Ovary (tissue), 7 donors: ENCODE measurements at regions not wholly inside any gene's neighbourhood (a gene's known extent, or its start where the extent isn't known, plus 50 kb on each side); places are given as distances from the start of the nearest gene placed in this dataset.

ENCODE experiments used
- DNase-seq, 5 donors: peaks; one replicate each; pipeline ENCODE4 v3.0.0-alpha.2; 2019 to 2020
- H3K27ac ChIP-seq, 2 donors: fragments of 200-600 bp; one replicate each; pipeline versions ENCODE4 v1.5.1 to v1.8.0; 2019 to 2022
- H3K27me3 ChIP-seq: fragments of 200-600 bp; one replicate; pipeline ENCODE4 v1.8.0; 2022
- H3K36me3 ChIP-seq: fragments of 200-600 bp; sonication (generic); one replicate; pipeline ENCODE4 v1.5.1; 2019
- H3K4me1 ChIP-seq: one replicate; pipeline ENCODE4 v1.8.1; 2013; ENCODE audit warnings: mild to moderate bottlenecking, moderate library complexity; ENCODE audit not compliant: insufficient read depth
- H3K4me3 ChIP-seq: fragments of 200-600 bp; sonication (generic); one replicate; pipeline ENCODE4 v1.5.1; 2017
- H3K9me3 ChIP-seq, 2 donors: fragments of 200-600 bp in 1 of 2; sonication (generic) in 1 of 2; one replicate each; pipeline versions ENCODE4 v1.5.1 to v1.8.1; 2013 to 2019; ENCODE audit warnings: mild to moderate bottlenecking in 1 of 2, moderate library complexity in 1 of 2
- EP300 ChIP-seq: sonication (generic); formaldehyde crosslinking; IDR thresholded peaks from one replicate; pipeline ENCODE4 v1.6.1; 2017; ENCODE audit warnings: antibody characterized with exemption
- POLR2A ChIP-seq: fragments of 450-650 bp; IDR thresholded peaks from one replicate; pipeline ENCODE4 v1.6.1; 2017; ENCODE audit warnings: antibody characterized with exemption, mild to moderate bottlenecking, moderate library complexity
- WGBS, 3 donors: extraction: QIAGEN DNeasy Blood & Tissue Kit in 1 of 3; methylation state at CpG; one replicate each; pipeline versions ENCODE4 v1.1.5 to v1.1.7; 2013 to 2017; 5-methylcytosine and 5-hydroxymethylcytosine counted together
- intact Hi-C, 4 donors: fragments of 100-400 bp; cut with DNase I; formaldehyde crosslinking; loops; one replicate each; pipeline versions ENCODE4 v1.11.0 to v1.15.1; 2022 to 2023
- TF ChIP-seq, protein P1 (sequence below), 3 donors: fragments of 450-650 bp in 2 of 3; fragments of 200-600 bp in 1 of 3; IDR thresholded peaks; one replicate each; pipeline versions ENCODE4 v1.5.1 to v1.8.0; 2016 to 2022; ENCODE audit warnings: antibody characterized with exemption in 3 of 3, mild to moderate bottlenecking in 1 of 3
- donor health status: DM: no; HTN: no; CAD: no; lungs with moderate emphysema.
- donor health status: DM: no; HTN: no; CAD: no.
- donor health status: Bipolar disorder and iron deficiency.
- donor health status: DM: no; HTN: no; CAD: no.
- donor health status: DM: yes; HTN: yes; CAD: no.

DNA sequence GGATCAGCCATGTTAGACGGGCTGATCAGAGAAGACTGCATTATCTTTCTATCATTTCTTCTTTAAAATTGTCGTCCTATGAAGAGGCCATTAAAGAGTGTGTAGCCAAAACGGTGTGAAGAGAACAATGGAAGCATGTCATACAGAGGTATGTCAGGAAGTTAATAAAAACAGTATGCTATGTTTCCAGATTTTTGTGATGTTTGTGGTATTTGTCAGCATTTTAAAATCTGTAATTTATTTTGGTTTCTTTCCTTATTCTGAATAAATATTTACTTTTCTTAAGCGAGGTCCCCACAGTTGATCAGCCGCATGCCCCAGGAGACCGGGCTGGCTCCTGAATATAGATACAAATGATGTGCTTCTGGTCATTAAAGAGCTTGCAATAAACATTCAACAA lies 142.9 kb upstream of the SERP2 start:
- no peak overlapping the region for H3K4me3 ChIP-seq
- TF ChIP-seq EP300, result no peak
- TF ChIP-seq, protein P1, sequence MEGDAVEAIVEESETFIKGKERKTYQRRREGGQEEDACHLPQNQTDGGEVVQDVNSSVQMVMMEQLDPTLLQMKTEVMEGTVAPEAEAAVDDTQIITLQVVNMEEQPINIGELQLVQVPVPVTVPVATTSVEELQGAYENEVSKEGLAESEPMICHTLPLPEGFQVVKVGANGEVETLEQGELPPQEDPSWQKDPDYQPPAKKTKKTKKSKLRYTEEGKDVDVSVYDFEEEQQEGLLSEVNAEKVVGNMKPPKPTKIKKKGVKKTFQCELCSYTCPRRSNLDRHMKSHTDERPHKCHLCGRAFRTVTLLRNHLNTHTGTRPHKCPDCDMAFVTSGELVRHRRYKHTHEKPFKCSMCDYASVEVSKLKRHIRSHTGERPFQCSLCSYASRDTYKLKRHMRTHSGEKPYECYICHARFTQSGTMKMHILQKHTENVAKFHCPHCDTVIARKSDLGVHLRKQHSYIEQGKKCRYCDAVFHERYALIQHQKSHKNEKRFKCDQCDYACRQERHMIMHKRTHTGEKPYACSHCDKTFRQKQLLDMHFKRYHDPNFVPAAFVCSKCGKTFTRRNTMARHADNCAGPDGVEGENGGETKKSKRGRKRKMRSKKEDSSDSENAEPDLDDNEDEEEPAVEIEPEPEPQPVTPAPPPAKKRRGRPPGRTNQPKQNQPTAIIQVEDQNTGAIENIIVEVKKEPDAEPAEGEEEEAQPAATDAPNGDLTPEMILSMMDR (IDR thresholded peaks at IDR 0.05), result no peak
- TF ChIP-seq POLR2A, result no peak
- H3K4me1 ChIP-seq, result peaks cover 6% of the 10 kb centered on the region
- no peaks in the 10 kb centered on the region for H3K9me3 ChIP-seq
- intact Hi-C loops, result loop anchor here in 1 of 4 donors (10.0 kb wide), 1 partner anchor 86 kb away; no protein-coding TSS in a partner anchor
- WGBS, 3 donors, result 57 to 72% (median 58%) methylated on average over 6 of the region's 6 CpGs
- no peak overlapping the region for H3K27ac ChIP-seq
- DNase-seq, result no peak
- H3K36me3 ChIP-seq, result no peaks in the 10 kb centered on the region
- no peaks in the 10 kb centered on the region for H3K27me3 ChIP-seq

GRCh38 chr13:44231786-44232516 lies 141.7 kb upstream of the SERP2 start:
- H3K27me3 ChIP-seq, result no peaks in the 10 kb centered on the region
- H3K27ac ChIP-seq, result peak overlapping the region in 1 of 2 donors; percentile 63
- peaks cover 15% of the 10 kb centered on the region for H3K4me1 ChIP-seq
- intact Hi-C loops, result loop anchor here in 1 of 4 donors (10.0 kb wide), 1 partner anchor 87 kb away; no protein-coding TSS in a partner anchor
- DNase-seq, result peak in 3 of 5 donors; percentile 73 to 84 (median 83)
- H3K36me3 ChIP-seq, result no peaks in the 10 kb centered on the region
- 83 to 88% (median 87%) methylated on average over 15 of the region's 15 CpGs for WGBS, 3 donors
- H3K9me3 ChIP-seq, result no peaks in the 10 kb centered on the region
- no peak overlapping the region for H3K4me3 ChIP-seq
- TF ChIP-seq POLR2A (no peak), EP300 (peak; percentile 30)
- TF ChIP-seq, protein P1 (IDR thresholded peaks at IDR 0.05), result peak in 1 of 3 donors; percentile 8

DNA sequence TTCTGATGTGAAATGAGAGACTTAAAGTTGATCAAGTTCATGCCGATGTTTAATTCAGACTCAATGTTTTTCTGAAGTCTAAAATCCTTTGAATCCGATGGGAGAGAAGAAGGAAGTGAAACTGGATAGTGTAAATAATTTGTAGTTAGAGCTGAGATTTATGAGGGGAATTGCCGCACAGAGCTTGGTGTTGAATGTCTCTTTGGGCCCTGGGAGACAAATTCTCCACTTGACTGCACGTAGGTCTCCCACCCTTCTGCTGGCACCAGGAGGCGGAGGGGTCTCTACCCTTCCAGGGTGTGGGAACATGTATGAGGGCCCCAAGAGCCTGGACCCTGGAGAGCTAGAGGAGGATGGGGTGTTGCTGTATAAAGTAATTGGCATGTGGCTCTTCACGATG lies 140.8 kb upstream of the SERP2 start:
- H3K27ac ChIP-seq, result no peak overlapping the region
- no peak for DNase-seq
- intact Hi-C loops, result loop anchor here in 1 of 4 donors (10.0 kb wide), 1 partner anchor 88 kb away; no protein-coding TSS in a partner anchor
- H3K27me3 ChIP-seq, result no peaks in the 10 kb centered on the region
- no peak overlapping the region for H3K4me3 ChIP-seq
- no peaks in the 10 kb centered on the region for H3K36me3 ChIP-seq
- WGBS, 3 donors, result 74 to 78% (median 76%) methylated on average over 6 of the region's 6 CpGs
- H3K4me1 ChIP-seq, result peaks cover 16% of the 10 kb centered on the region
- H3K9me3 ChIP-seq, result no peaks in the 10 kb centered on the region
- no peak for TF ChIP-seq POLR2A
- TF ChIP-seq, protein P1 (IDR thresholded peaks at IDR 0.05), result no peak
- TF ChIP-seq EP300, result no peak

GRCh38 chr13:44234566-44234965 lies 139.1 kb upstream of the SERP2 start:
- 83 to 91% (median 90%) methylated on average over 1 of the region's 1 CpG for WGBS, 3 donors
- no peak overlapping the region for H3K4me3 ChIP-seq
- no peak overlapping the region for H3K27ac ChIP-seq
- intact Hi-C loops, result loop anchor here in 1 of 4 donors (10.0 kb wide), 1 partner anchor 90 kb away; no protein-coding TSS in a partner anchor
- TF ChIP-seq EP300 (no peak), POLR2A (no peak)
- TF ChIP-seq, protein P1 (IDR thresholded peaks at IDR 0.05), result no peak
- DNase-seq, result no peak
- H3K4me1 ChIP-seq, result peaks cover 20% of the 10 kb centered on the region
- no peaks in the 10 kb centered on the region for H3K36me3 ChIP-seq
- H3K9me3 ChIP-seq, result no peaks in the 10 kb centered on the region
- no peaks in the 10 kb centered on the region for H3K27me3 ChIP-seq
